Endodermal cell (in vitro differentiated cells): ENCODE measurements at regions not wholly inside any gene's neighbourhood (a gene's known extent, or its start where the extent isn't known, plus 50 kb on each side); places are given as distances from the start of the nearest gene placed in this dataset.

Experiments
- DNase-seq: peaks from one replicate; pipeline ENCODE4 v3.0.0-alpha.2; 2017
- H3K27ac ChIP-seq: 2 replicates; pipeline ENCODE4 v1.5.1; 2013; ENCODE audit warnings: mild to moderate bottlenecking, low read depth, low read length, moderate library complexity
- H3K27me3 ChIP-seq: 2 replicates; pipeline ENCODE4 v1.6.1; 2013; ENCODE audit warnings: mild to moderate bottlenecking, low read length, moderate library complexity; ENCODE audit not compliant: insufficient read depth, control insufficient read depth, poor library complexity, severe bottlenecking
- H3K36me3 ChIP-seq: 2 replicates; pipeline ENCODE4 v1.7.0; 2013; ENCODE audit warnings: mild to moderate bottlenecking, low read length, moderate library complexity; ENCODE audit not compliant: control insufficient read depth, insufficient read depth
- H3K4me1 ChIP-seq: one replicate; pipeline ENCODE4 v1.7.0; 2013; ENCODE audit warnings: low read length; ENCODE audit not compliant: control insufficient read depth, insufficient read depth
- H3K4me3 ChIP-seq: 2 replicates; pipeline ENCODE4 v1.5.1; 2013; ENCODE audit warnings: mild to moderate bottlenecking, low read length, moderate library complexity
- H3K9ac ChIP-seq: 2 replicates; pipeline ENCODE4 v1.6.1; 2013; ENCODE audit warnings: mild to moderate bottlenecking, low read length, moderate library complexity; ENCODE audit not compliant: poor library complexity, severe bottlenecking; ENCODE audit errors: extremely low read depth
- H3K9me3 ChIP-seq: 2 replicates; pipeline ENCODE4 v1.6.1; 2013; ENCODE audit warnings: mild to moderate bottlenecking, low read length, moderate library complexity; ENCODE audit not compliant: control insufficient read depth
- H3K27ac Mint-ChIP-seq: 2 replicates; pipeline ENCODE4 v1.8.0; 2020; ENCODE audit warnings: mixed read lengths
- H3K27me3 Mint-ChIP-seq: 2 replicates; pipeline ENCODE4 v1.8.0; 2021; ENCODE audit warnings: mild to moderate bottlenecking, mixed read lengths; ENCODE audit not compliant: insufficient read depth
- H3K36me3 Mint-ChIP-seq: 2 replicates; pipeline ENCODE4 v1.8.0; 2020; ENCODE audit warnings: low read depth, mixed read lengths
- H3K4me1 Mint-ChIP-seq: 2 replicates; pipeline ENCODE4 v1.8.0; 2020; ENCODE audit warnings: mixed read lengths
- H3K4me3 Mint-ChIP-seq: 2 replicates; pipeline ENCODE4 v1.8.0; 2020; ENCODE audit warnings: mild to moderate bottlenecking, moderate library complexity, mixed read lengths
- H3K9me3 Mint-ChIP-seq: 2 replicates; pipeline ENCODE4 v1.8.0; 2020; ENCODE audit warnings: mild to moderate bottlenecking, mixed read lengths
- CTCF ChIP-seq: fragments of 200-600 bp; sonication (generic); conservative IDR thresholded peaks from 2 replicates; pipeline ENCODE4 v1.5.0; 2021; ENCODE audit warnings: antibody characterized with exemption, mild to moderate bottlenecking
- WGBS, 2 experiments: methylation state at CpG; one replicate each; pipeline versions ENCODE4 v1.1.5 to v1.1.7; 2013; ENCODE audit warnings: missing lambda C conversion rate in 2 of 2, mixed read lengths in 1 of 2; ENCODE audit not compliant: insufficient coverage in 1 of 2, insufficient read length in 1 of 2; 5-methylcytosine and 5-hydroxymethylcytosine counted together

DNA sequence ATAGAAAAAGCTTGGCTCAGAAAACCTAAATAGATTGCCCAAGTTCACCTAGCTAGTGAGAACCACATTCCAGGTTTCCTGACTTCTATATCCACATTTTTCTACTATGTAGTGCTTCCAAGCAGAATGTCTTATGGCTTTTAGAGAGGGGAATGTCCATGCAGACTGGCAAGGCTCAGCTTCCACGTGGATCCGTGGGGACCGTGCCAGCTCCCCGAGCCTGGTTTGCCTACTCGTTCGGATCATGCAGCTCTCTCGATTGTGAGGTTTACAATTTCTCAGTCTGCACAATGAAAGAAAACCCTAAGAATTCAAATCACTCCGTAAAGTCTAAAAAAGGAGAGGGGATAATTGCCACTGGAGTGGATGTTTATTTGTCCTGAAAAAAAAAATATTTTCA, 256.5 kb upstream of the NR4A3 start:
- Mint-ChIP-seq H3K36me3 (no peaks in the 10 kb centered on the region), H3K9me3 (no peaks in the 10 kb centered on the region), H3K27ac (no peak overlapping the region), H3K27me3 (peaks cover 67% of the 10 kb centered on the region), H3K4me3 (no peak overlapping the region), H3K4me1 (peaks cover 15% of the 10 kb centered on the region)
- Histone ChIP-seq H3K4me1 (peaks cover 2% of the 10 kb centered on the region), H3K36me3 (no peaks in the 10 kb centered on the region), H3K27me3 (peaks cover 95% of the 10 kb centered on the region), H3K9me3 (no peaks in the 10 kb centered on the region), H3K27ac (no peak overlapping the region), H3K4me3 (no peak overlapping the region), H3K9ac (no peak overlapping the region)
- DNase-seq = no peak
- no peak for TF ChIP-seq CTCF
- WGBS, 2 experiments = 92 to 95% methylated on average over 4 to 8 of the region's 8 CpGs

- H3K36me3 ChIP-seq = no peaks in the 10 kb centered on the region
- peaks cover 78% of the 10 kb centered on the region for H3K27me3 Mint-ChIP-seq
- peaks cover 15% of the 10 kb centered on the region for H3K4me1 Mint-ChIP-seq
- no peak overlapping the region for H3K27ac Mint-ChIP-seq
- H3K36me3 Mint-ChIP-seq = no peaks in the 10 kb centered on the region
- H3K27ac ChIP-seq = no peak overlapping the region
- no peak overlapping the region for H3K9ac ChIP-seq
- 89 to 95% methylated on average over 1 to 2 of the region's 2 CpGs for WGBS, 2 experiments
- no peak overlapping the region for H3K4me3 Mint-ChIP-seq
- no peak for DNase-seq
- H3K27me3 ChIP-seq = peaks cover 79% of the 10 kb centered on the region
- H3K4me1 ChIP-seq = peaks cover 2% of the 10 kb centered on the region
- H3K9me3 ChIP-seq = no peaks in the 10 kb centered on the region
- no peak for TF ChIP-seq CTCF
- no peak overlapping the region for H3K4me3 ChIP-seq
- no peaks in the 10 kb centered on the region for H3K9me3 Mint-ChIP-seq
Observed at GRCh38 chr9:99567436-99567835, 254.2 kb upstream of the NR4A3 start.

- no peak overlapping the region for H3K27ac ChIP-seq
- Mint-ChIP-seq H3K9me3 (no peaks in the 10 kb centered on the region), H3K4me1 (peaks cover 11% of the 10 kb centered on the region), H3K4me3 (no peak overlapping the region), H3K27me3 (peaks cover 57% of the 10 kb centered on the region), H3K36me3 (no peaks in the 10 kb centered on the region), H3K27ac (no peak overlapping the region)
- H3K36me3 ChIP-seq = no peaks in the 10 kb centered on the region
- no peak overlapping the region for H3K9ac ChIP-seq
- peaks cover 4% of the 10 kb centered on the region for H3K4me1 ChIP-seq
- 79% methylated on average over 2 of the region's 2 CpGs; no CpG with 5 or more reads in 1 of the 2 experiments for WGBS, 2 experiments
- H3K27me3 ChIP-seq = peaks cover 57% of the 10 kb centered on the region
- DNase-seq = no peak
- H3K4me3 ChIP-seq = no peak overlapping the region
- TF ChIP-seq CTCF = no peak
- no peaks in the 10 kb centered on the region for H3K9me3 ChIP-seq
Observed at GRCh38 chr9:99569840-99570239, 251.8 kb upstream of the NR4A3 start.
